Nephron (organoid): ENCODE measurements at regions not wholly inside any gene's neighbourhood (a gene's known extent, or its start where the extent isn't known, plus 50 kb on each side); places are given as distances from the start of the nearest gene placed in this dataset.
A peak's percentile ranks its signal among the peaks of the same experiment; 100 is the strongest.
"Not testable (repeated sequence)": the region's sequence is repeated elsewhere in the genome, so short reads cannot be mapped to it uniquely, and the experiment has no call there.

Experiments
- H3K27ac Mint-ChIP-seq, 3 experiments: 2 replicates each; pipeline ENCODE4 v1.8.0; 2020; ENCODE audit warnings: mixed read lengths in 3 of 3, mild to moderate bottlenecking in 2 of 3, moderate library complexity in 1 of 3
- H3K27me3 Mint-ChIP-seq: 2 replicates; pipeline ENCODE4 v1.8.0; 2021; ENCODE audit warnings: low read depth, mild to moderate bottlenecking, moderate library complexity, mixed read lengths
- H3K36me3 Mint-ChIP-seq: 2 replicates; pipeline ENCODE4 v1.8.0; 2020; ENCODE audit warnings: low read depth, mixed read lengths
- H3K4me1 Mint-ChIP-seq: 2 replicates; pipeline ENCODE4 v1.8.0; 2020; ENCODE audit warnings: mixed read lengths
- H3K4me3 Mint-ChIP-seq, 3 experiments: 2 replicates each; pipeline ENCODE4 v1.8.0; 2020; ENCODE audit warnings: mild to moderate bottlenecking in 3 of 3, mixed read lengths in 3 of 3, moderate library complexity in 2 of 3
- H3K9me3 Mint-ChIP-seq: 2 replicates; pipeline ENCODE4 v1.8.0; 2020; ENCODE audit warnings: mixed read lengths
- TF ChIP-seq, protein P1 (sequence below), 3 experiments: fragments of 200-600 bp; sonication (generic); IDR thresholded peaks; one replicate each; pipeline ENCODE4 v1.5.0; 2021; ENCODE audit warnings: antibody characterized with exemption in 3 of 3; ENCODE audit not compliant: unreplicated experiment in 3 of 3

DNA sequence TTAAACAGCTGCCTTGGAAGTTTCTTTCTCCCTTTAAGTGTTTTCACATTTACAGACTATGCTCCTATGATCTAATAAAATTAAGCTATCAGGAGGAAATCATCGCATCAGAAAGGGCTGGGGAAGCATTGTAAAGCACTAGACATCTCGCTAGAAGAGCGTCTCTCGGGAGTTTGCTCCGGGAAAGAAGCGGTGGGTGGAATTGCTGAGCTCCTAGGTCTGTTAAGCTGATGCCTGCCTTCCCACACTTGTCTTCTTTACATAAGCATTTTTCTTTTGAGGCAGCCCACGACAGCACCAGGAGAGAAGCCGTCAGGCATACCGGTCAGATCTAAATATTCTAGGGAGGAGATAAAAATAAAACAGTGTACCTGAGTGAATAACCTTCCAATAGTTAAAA lies 541.7 kb upstream of the TUSC1 start:
- no peaks in the 10 kb centered on the region for H3K27me3 Mint-ChIP-seq
- TF ChIP-seq, protein P1, sequence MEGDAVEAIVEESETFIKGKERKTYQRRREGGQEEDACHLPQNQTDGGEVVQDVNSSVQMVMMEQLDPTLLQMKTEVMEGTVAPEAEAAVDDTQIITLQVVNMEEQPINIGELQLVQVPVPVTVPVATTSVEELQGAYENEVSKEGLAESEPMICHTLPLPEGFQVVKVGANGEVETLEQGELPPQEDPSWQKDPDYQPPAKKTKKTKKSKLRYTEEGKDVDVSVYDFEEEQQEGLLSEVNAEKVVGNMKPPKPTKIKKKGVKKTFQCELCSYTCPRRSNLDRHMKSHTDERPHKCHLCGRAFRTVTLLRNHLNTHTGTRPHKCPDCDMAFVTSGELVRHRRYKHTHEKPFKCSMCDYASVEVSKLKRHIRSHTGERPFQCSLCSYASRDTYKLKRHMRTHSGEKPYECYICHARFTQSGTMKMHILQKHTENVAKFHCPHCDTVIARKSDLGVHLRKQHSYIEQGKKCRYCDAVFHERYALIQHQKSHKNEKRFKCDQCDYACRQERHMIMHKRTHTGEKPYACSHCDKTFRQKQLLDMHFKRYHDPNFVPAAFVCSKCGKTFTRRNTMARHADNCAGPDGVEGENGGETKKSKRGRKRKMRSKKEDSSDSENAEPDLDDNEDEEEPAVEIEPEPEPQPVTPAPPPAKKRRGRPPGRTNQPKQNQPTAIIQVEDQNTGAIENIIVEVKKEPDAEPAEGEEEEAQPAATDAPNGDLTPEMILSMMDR (IDR thresholded peaks at IDR 0.05; ENCODE audit: unreplicated experiment in 3 of 3) = no peak

GRCh38 chr9:26216702-26217101 lies 538.5 kb upstream of the TUSC1 start:
- Mint-ChIP-seq H3K36me3 (peaks cover 3% of the 10 kb centered on the region), H3K27ac (no peak overlapping the region), H3K9me3 (peaks cover 8% of the 10 kb centered on the region), H3K4me3 (no peak overlapping the region), H3K4me1 (peaks cover 7% of the 10 kb centered on the region), H3K27me3 (no peaks in the 10 kb centered on the region)
- TF ChIP-seq, protein P1 (IDR thresholded peaks at IDR 0.05; ENCODE audit: unreplicated experiment in 3 of 3) = no peak

More for the DNA sequence above, 541.7 kb upstream of the TUSC1 start:
- peaks cover 8% of the 10 kb centered on the region for H3K9me3 Mint-ChIP-seq
- H3K4me3 Mint-ChIP-seq = peak overlapping the region; percentile 2 to 46 (median 12)
- peaks cover 3% of the 10 kb centered on the region for H3K36me3 Mint-ChIP-seq
- peaks cover 11% of the 10 kb centered on the region for H3K4me1 Mint-ChIP-seq
- H3K27ac Mint-ChIP-seq = peak overlapping the region; percentile 28 to 72 (median 65)

DNA sequence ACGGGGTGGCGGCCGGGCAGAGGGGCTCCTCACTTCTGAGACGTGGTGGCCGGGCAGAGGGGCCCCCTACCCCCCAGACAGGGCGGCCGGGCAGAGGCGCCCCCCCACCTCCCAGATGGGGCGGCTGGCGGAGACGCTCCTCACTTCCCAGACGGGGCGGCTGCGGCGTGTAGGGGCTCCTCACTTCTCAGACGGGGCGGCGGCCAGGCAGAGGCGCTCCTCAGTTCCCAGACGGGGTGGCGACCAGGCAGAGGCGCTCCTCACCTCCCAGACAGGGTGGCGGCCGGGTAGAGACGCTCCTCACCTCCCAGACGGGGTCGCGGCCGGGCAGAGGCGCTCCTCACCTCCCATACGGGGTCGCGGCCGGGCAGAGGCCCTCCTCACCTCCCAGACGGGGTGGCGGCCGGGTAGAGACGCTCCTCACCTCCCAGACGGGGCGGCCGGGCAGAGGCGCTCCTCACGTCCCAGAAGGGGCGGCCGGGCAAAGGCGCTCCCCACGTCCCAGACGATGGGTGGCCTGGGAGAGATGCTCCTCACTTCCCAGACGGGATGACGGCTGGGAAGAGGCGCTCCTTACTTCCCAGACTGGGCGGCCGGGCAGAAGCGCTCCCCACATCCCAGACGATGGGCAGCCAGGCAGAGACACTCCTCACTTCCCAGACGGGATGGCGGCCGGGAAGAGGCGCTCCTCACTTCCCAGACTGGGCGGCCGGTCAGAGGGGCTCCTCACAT lies 536.6 kb upstream of the TUSC1 start:
- not testable (repeated sequence) for H3K4me3 Mint-ChIP-seq
- H3K4me1 Mint-ChIP-seq = peaks cover 14% of the 10 kb centered on the region

DNA sequence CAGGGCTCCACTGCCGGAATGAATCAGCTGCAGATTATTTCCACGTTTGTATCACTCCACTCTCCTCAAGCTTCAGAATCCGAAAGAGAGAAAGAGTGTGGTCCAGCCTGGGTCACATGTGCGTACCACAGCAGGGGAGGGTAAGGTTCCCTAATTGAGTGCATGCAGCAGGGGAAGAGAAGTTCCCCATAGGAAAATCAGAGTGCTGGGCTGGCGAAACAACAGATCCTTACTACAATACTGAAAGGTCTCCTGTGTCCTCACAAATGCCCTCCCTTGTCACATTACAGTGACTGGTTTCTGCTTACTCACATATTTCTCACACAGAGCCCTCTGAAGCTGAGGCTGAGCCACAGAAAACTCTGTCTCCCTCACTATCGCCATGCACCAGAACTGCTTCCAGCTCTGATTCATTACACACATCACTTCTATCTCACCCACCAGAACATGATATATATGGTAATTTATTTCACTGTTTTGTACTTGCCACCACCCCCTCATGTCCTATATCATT lies 532.2 kb upstream of the TUSC1 start:
- no peaks in the 10 kb centered on the region for H3K36me3 Mint-ChIP-seq
- peaks cover 14% of the 10 kb centered on the region for H3K4me1 Mint-ChIP-seq

More for the DNA sequence above, 536.6 kb upstream of the TUSC1 start:
- not testable (repeated sequence) for H3K27ac Mint-ChIP-seq, H3K27me3 Mint-ChIP-seq, H3K36me3 Mint-ChIP-seq, H3K9me3 Mint-ChIP-seq

DNA sequence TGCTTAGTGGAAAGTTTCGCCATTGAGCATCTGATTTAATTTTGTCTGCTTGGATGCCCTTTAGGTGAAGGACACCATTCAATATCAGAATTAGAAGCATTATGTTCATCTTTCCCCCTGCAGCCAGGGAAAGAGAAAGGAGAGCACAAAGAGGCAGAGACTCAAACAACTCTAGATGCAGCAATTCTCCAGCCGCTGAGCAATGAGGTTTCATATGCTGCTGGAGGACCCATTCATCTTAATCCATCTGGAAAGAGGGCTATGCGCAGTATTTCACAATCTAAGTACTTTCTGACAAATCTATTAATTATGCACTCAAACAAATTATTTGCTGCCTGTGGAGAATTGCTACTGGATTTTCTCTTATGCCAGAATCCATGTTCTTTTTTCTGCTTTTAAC lies 527.0 kb upstream of the TUSC1 start:
- no peak overlapping the region for H3K4me3 Mint-ChIP-seq
- peaks cover 6% of the 10 kb centered on the region for H3K4me1 Mint-ChIP-seq
- TF ChIP-seq, protein P1 (IDR thresholded peaks at IDR 0.05; ENCODE audit: unreplicated experiment in 3 of 3) = no peak
- no peak overlapping the region for H3K27ac Mint-ChIP-seq
- H3K9me3 Mint-ChIP-seq = no peaks in the 10 kb centered on the region
- H3K36me3 Mint-ChIP-seq = no peaks in the 10 kb centered on the region
- H3K27me3 Mint-ChIP-seq = peaks cover 4% of the 10 kb centered on the region

More for the DNA sequence above, 532.2 kb upstream of the TUSC1 start:
- TF ChIP-seq, protein P1 (IDR thresholded peaks at IDR 0.05; ENCODE audit: unreplicated experiment in 3 of 3) = no peak
- H3K27ac Mint-ChIP-seq = peak overlapping the region; percentile 15 to 75 (median 27)
- no peaks in the 10 kb centered on the region for H3K9me3 Mint-ChIP-seq
- no peaks in the 10 kb centered on the region for H3K27me3 Mint-ChIP-seq
- no peak overlapping the region for H3K4me3 Mint-ChIP-seq

- Mint-ChIP-seq H3K27ac (no peak overlapping the region), H3K36me3 (no peaks in the 10 kb centered on the region), H3K9me3 (peaks cover 12% of the 10 kb centered on the region), H3K27me3 (no peaks in the 10 kb centered on the region), H3K4me1 (no peaks in the 10 kb centered on the region), H3K4me3 (no peak overlapping the region)
- TF ChIP-seq, protein P1 (IDR thresholded peaks at IDR 0.05; ENCODE audit: unreplicated experiment in 3 of 3) = no peak
Observed at GRCh38 chr9:26193237-26193636, 515.0 kb upstream of the TUSC1 start.
